Right cardiac atrium (tissue), 5 donors: ENCODE measurements at regions not wholly inside any gene's neighbourhood (a gene's known extent, or its start where the extent isn't known, plus 50 kb on each side); places are given as distances from the start of the nearest gene placed in this dataset.

Experiments
- ATAC-seq, 2 donors: fragments of 200-7000 bp; cut with Tn5 transposase; one replicate each; pipeline versions ENCODE4 v1.8.0 to v1.9.1; 2020; ENCODE audit warnings: moderate library complexity in 2 of 2, mild to moderate bottlenecking in 1 of 2
- DNase-seq, 3 donors: peaks; one replicate each; pipeline ENCODE4 v3.0.0-alpha.2; 2020
- H3K27ac ChIP-seq: one replicate; pipeline ENCODE4 v1.5.1; 2013; ENCODE audit warnings: mild to moderate bottlenecking, low read length, control low read depth, moderate library complexity
- H3K27me3 ChIP-seq: one replicate; pipeline ENCODE4 v1.6.1; 2013; ENCODE audit not compliant: control insufficient read depth, insufficient read depth
- H3K4me1 ChIP-seq: one replicate; pipeline ENCODE4 v1.6.1; 2013; ENCODE audit warnings: low read length; ENCODE audit not compliant: control insufficient read depth, insufficient read depth
- H3K4me3 ChIP-seq: one replicate; pipeline ENCODE4 v1.5.1; 2013; ENCODE audit warnings: low read length, control low read depth
- H3K9me3 ChIP-seq: one replicate; pipeline ENCODE4 v1.6.1; 2013; ENCODE audit warnings: low read length; ENCODE audit not compliant: control insufficient read depth
- WGBS: extraction: QIAGEN DNeasy Blood & Tissue Kit; methylation state at CpG from one replicate; pipeline ENCODE4 v1.1.7; 2013; 5-methylcytosine and 5-hydroxymethylcytosine counted together
- intact Hi-C, 4 donors: fragments of 100-400 bp; cut with DNase I; formaldehyde crosslinking; loops; one replicate each; pipeline versions ENCODE4 v1.11.0 to v1.14.0; 2022 to 2023
- donor health status: healthy with polysubstance abuse.
- donor health status: DM: no; HTN: yes; CAD: no.
- donor health status: DM: no; HTN: no; CAD: no.
- donor health status: DM: no; HTN: yes; CAD: no; lungs with severe emphysema.
- donor health status: DM: yes; HTN: yes; CAD: no.

DNA sequence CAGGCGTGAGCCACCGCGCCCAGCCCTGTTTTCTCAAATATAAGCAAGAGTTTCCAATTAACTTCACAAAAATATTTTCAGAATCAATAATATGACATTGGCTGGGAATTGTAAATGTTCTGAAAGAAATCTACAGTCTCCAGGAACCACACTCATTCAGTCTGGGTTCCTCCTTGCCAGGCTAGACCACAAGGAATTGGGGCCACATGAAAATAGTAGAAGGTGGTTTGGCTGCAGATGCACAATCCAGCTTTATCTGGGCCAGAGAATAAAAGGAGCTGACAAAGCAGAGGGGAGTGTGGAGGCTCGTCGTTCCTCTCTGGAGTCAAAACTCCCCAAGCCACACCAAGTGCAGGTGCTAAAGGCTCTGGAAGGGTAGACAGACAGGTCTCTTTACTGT lies 92.0 kb upstream of the OSMR start:
- no peak overlapping the region for H3K27ac ChIP-seq
- no peaks in the 10 kb centered on the region for H3K27me3 ChIP-seq
- DNase-seq (no peak), ATAC-seq (no peak)
- intact Hi-C loops: no loop called here
- H3K9me3 ChIP-seq: no peaks in the 10 kb centered on the region
- 90% methylated on average over 5 of the region's 5 CpGs for WGBS
- peaks cover 4% of the 10 kb centered on the region for H3K4me1 ChIP-seq
- H3K4me3 ChIP-seq: no peak overlapping the region

DNA sequence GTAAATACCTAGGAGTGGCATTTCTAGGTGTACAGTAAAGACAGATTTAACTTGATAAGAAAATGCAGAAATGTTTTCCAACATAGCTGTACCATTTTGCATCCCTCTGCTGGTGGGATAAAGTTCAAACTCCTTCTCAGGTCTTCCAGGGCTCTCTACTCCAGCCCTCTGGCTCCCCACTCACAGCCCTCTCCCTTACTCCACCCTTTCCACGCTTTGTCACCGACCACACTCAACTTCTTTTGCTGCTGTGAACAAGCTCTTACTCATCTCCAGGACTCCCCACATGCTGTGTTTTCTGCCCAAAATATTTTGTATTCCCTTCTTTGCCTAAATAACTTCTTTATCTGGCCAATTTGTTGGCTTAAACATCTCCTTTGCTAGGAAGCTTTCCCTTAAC lies 90.6 kb upstream of the OSMR start:
- Histone ChIP-seq H3K27ac (no peak overlapping the region), H3K27me3 (no peaks in the 10 kb centered on the region), H3K9me3 (no peaks in the 10 kb centered on the region), H3K4me3 (no peak overlapping the region), H3K4me1 (peaks cover 4% of the 10 kb centered on the region)
- DNase-seq (no peak), ATAC-seq (peak in 1 of 2 donors; percentile 55)
- WGBS: 66% methylated on average over 2 of the region's 2 CpGs
- intact Hi-C loops: no loop called here

GRCh38 chr5:38756068-38756467 lies 89.7 kb upstream of the OSMR start:
- H3K4me1 ChIP-seq: peaks cover 4% of the 10 kb centered on the region
- H3K9me3 ChIP-seq: no peaks in the 10 kb centered on the region
- DNase-seq (no peak), ATAC-seq (no peak)
- 83% methylated on average over 3 of the region's 3 CpGs for WGBS
- H3K27me3 ChIP-seq: no peaks in the 10 kb centered on the region
- intact Hi-C loops: no loop called here
- H3K4me3 ChIP-seq: no peak overlapping the region
- no peak overlapping the region for H3K27ac ChIP-seq

GRCh38 chr5:38757451-38758245 lies 88.2 kb upstream of the OSMR start:
- H3K4me1 ChIP-seq: peaks cover 4% of the 10 kb centered on the region
- ATAC-seq: peak; percentile 65 to 95
- H3K27ac ChIP-seq: no peak overlapping the region
- intact Hi-C loops: no loop called here
- WGBS: 72% methylated on average over 3 of the region's 3 CpGs
- no peaks in the 10 kb centered on the region for H3K27me3 ChIP-seq
- peak; percentile 34 to 87 (median 86) for DNase-seq
- H3K4me3 ChIP-seq: no peak overlapping the region
- no peaks in the 10 kb centered on the region for H3K9me3 ChIP-seq

- DNase-seq: no peak
- Histone ChIP-seq H3K4me1 (peaks cover 4% of the 10 kb centered on the region), H3K4me3 (no peak overlapping the region), H3K9me3 (no peaks in the 10 kb centered on the region), H3K27ac (no peak overlapping the region), H3K27me3 (no peaks in the 10 kb centered on the region)
- no peak for ATAC-seq
- 47% methylated on average over 10 of the region's 10 CpGs for WGBS
- intact Hi-C loops: no loop called here
Observed at GRCh38 chr5:38758774-38759600, 86.8 kb upstream of the OSMR start.

DNA sequence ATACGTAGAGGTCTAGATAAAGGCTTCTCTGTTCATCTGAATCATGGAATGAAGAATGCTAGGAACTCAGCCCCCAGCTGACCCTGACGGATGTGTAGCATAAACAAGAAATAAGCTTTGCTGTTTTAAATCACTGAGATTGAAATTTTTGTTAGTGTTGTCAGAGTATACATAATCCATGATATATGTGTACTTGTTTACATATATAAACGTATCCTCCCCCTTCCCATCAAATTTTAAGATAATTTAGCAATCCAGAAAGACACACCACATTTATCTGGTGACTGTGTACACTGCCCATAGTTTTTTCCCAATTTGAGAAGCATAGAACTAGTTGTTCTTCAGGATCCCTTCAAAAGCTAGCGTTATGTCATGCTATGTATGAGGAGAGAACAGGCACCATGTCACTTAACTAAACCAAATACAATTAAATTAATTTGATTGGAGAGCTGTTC lies 80.8 kb upstream of the OSMR start:
- 77% methylated on average over 4 of the region's 4 CpGs for WGBS
- intact Hi-C loops: no loop called here
- no peak overlapping the region for H3K4me3 ChIP-seq

DNA sequence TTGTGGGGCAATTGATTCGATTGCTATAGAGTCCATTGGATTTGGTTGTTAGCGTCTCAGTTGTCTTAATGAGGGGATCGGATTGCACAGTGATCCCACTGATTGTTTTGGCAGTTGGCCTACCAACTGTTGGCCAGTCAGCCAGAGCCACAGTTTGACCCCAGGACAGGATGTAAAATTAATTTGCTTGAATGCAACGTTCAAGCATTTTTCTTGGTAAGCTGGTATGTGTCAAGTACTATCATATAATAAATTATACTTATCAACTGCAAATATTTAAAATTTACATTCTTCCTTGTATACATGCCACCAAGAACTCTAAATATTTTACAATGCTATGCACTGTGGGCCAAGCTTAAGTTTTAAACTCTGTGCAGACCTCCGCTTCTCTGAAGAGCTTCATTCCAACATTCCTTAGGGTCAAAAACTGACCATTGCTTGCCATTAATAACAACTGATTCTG lies 80.4 kb upstream of the OSMR start:
- DNase-seq (no peak), ATAC-seq (no peak)
- H3K27ac ChIP-seq: no peak overlapping the region
- 54% methylated on average over 5 of the region's 5 CpGs for WGBS
- no peaks in the 10 kb centered on the region for H3K27me3 ChIP-seq
- no peaks in the 10 kb centered on the region for H3K4me1 ChIP-seq
- no peaks in the 10 kb centered on the region for H3K9me3 ChIP-seq
- intact Hi-C loops: no loop called here
- H3K4me3 ChIP-seq: no peak overlapping the region

More for the DNA sequence above, 80.8 kb upstream of the OSMR start:
- DNase-seq (no peak), ATAC-seq (no peak)
- Histone ChIP-seq H3K4me1 (no peaks in the 10 kb centered on the region), H3K27ac (no peak overlapping the region), H3K27me3 (no peaks in the 10 kb centered on the region), H3K9me3 (no peaks in the 10 kb centered on the region)

GRCh38 chr5:38766151-38766550 lies 79.7 kb upstream of the OSMR start:
- H3K27me3 ChIP-seq: no peaks in the 10 kb centered on the region
- H3K4me1 ChIP-seq: no peaks in the 10 kb centered on the region
- intact Hi-C loops: no loop called here
- no peak overlapping the region for H3K27ac ChIP-seq
- no peak overlapping the region for H3K4me3 ChIP-seq
- no peak for ATAC-seq
- no peak for DNase-seq
- H3K9me3 ChIP-seq: no peaks in the 10 kb centered on the region
- 66% methylated on average over 2 of the region's 2 CpGs for WGBS

DNA sequence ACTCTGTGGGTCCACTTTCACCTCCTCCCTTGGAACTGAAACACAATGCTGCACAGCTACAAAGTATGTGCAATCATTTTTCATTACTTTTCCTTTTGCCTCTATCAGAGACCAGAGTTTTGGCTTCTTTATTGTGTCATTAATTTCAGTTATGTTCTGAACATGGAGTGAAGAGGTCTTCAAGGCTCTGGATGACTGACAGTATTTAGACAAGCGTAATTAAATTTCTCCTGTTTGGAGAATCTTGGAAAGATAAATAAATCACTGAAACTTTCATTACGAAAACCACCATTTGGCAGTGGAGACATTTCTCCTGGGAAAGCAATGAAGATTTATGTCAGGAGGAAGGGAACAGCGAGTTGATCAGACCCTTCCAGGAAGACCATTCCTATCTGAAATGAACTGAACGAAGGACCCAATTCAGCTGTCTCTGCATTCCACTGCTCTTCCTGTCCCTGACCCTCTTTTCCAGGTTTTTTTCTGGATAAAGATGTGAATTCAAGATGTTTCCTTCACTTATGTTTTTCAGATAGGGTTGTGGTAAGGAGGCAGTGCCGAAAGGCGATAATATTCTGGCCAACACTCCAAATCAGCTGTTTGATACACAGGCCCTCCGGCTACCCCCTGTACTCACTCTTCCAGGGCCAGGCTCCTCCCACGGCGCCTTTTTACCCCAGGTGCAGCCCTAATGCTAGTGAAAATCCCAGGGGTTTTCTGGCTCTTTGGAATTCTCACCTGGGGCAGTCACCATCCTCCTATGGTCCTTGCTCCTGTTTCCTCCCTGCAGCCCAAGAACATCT lies 77.2 kb upstream of the OSMR start:
- intact Hi-C loops: no loop called here
- H3K27me3 ChIP-seq: no peaks in the 10 kb centered on the region
- DNase-seq: peak in 1 of 3 donors; percentile 36
- H3K9me3 ChIP-seq: no peaks in the 10 kb centered on the region
- peak in 1 of 2 donors; percentile 69 for ATAC-seq
- H3K27ac ChIP-seq: no peak overlapping the region
- no peaks in the 10 kb centered on the region for H3K4me1 ChIP-seq
- H3K4me3 ChIP-seq: no peak overlapping the region
- 46% methylated on average over 9 of the region's 9 CpGs for WGBS

- no peaks in the 10 kb centered on the region for H3K27me3 ChIP-seq
- WGBS: 94% methylated on average over 4 of the region's 4 CpGs
- ATAC-seq (no peak), DNase-seq (no peak)
- no peaks in the 10 kb centered on the region for H3K4me1 ChIP-seq
- no peaks in the 10 kb centered on the region for H3K9me3 ChIP-seq
- intact Hi-C loops: no loop called here
- H3K27ac ChIP-seq: no peak overlapping the region
- H3K4me3 ChIP-seq: no peak overlapping the region
Observed at GRCh38 chr5:38772471-38772870, 73.3 kb upstream of the OSMR start.
